Muscle of leg (tissue), 3 donors: ENCODE measurements at regions not wholly inside any gene's neighbourhood (a gene's known extent, or its start where the extent isn't known, plus 50 kb on each side); places are given as distances from the start of the nearest gene placed in this dataset.

Experiments
- DNase-seq: peaks from one replicate; pipeline ENCODE4 v3.0.0; 2013
- H3K27ac ChIP-seq: one replicate; pipeline ENCODE4 v1.5.1; 2013; ENCODE audit warnings: mild to moderate bottlenecking, low read length, control low read depth
- H3K27me3 ChIP-seq: one replicate; pipeline ENCODE4 v1.6.1; 2013; ENCODE audit warnings: low read length; ENCODE audit not compliant: control insufficient read depth, insufficient read depth
- H3K36me3 ChIP-seq: one replicate; pipeline ENCODE4 v1.6.1; 2013; ENCODE audit warnings: low read length; ENCODE audit not compliant: control insufficient read depth, insufficient read depth
- H3K4me1 ChIP-seq: one replicate; pipeline ENCODE4 v1.6.1; 2013; ENCODE audit warnings: low read length; ENCODE audit not compliant: control insufficient read depth, insufficient read depth
- H3K4me3 ChIP-seq: one replicate; pipeline ENCODE4 v1.5.1; 2013; ENCODE audit warnings: low read length, control low read depth
- H3K9me3 ChIP-seq: replicated peaks from 2 replicates; pipeline ENCODE4 v1.6.1; 2013; ENCODE audit warnings: low read depth, low read length; ENCODE audit not compliant: control insufficient read depth
- WGBS: methylation state at CpG from one replicate; pipeline ENCODE4 v1.1.5; 2013; ENCODE audit warnings: missing lambda C conversion rate; ENCODE audit not compliant: insufficient coverage; 5-methylcytosine and 5-hydroxymethylcytosine counted together

- no peaks in the 10 kb centered on the region for H3K9me3 ChIP-seq
- no peak overlapping the region for H3K27ac ChIP-seq
- WGBS, result 63% methylated on average over 1 of the region's 3 CpGs
- no peaks in the 10 kb centered on the region for H3K4me1 ChIP-seq
- DNase-seq, result no peak
- H3K36me3 ChIP-seq, result no peaks in the 10 kb centered on the region
- H3K4me3 ChIP-seq, result no peak overlapping the region
- H3K27me3 ChIP-seq, result no peaks in the 10 kb centered on the region
These were observed 98.4 kb upstream of the CAST start for GRCh38 chr5:96563816-96564215.

- no peaks in the 10 kb centered on the region for H3K36me3 ChIP-seq
- H3K4me3 ChIP-seq, result no peak overlapping the region
- no peaks in the 10 kb centered on the region for H3K4me1 ChIP-seq
- H3K27ac ChIP-seq, result no peak overlapping the region
- no peaks in the 10 kb centered on the region for H3K27me3 ChIP-seq
- no peaks in the 10 kb centered on the region for H3K9me3 ChIP-seq
- peak; percentile 13 for DNase-seq
- WGBS, result 0% methylated on average over 1 of the region's 8 CpGs
These were observed 96.5 kb upstream of the CAST start for GRCh38 chr5:96565582-96566265.

GRCh38 chr5:96566833-96567587 lies 95.2 kb upstream of the CAST start:
- 53% methylated on average over 6 of the region's 8 CpGs for WGBS
- Histone ChIP-seq H3K4me3 (no peak overlapping the region), H3K36me3 (no peaks in the 10 kb centered on the region), H3K27me3 (no peaks in the 10 kb centered on the region), H3K4me1 (no peaks in the 10 kb centered on the region), H3K9me3 (no peaks in the 10 kb centered on the region), H3K27ac (no peak overlapping the region)
- DNase-seq, result no peak

- H3K27me3 ChIP-seq, result no peaks in the 10 kb centered on the region
- H3K27ac ChIP-seq, result no peak overlapping the region
- no peaks in the 10 kb centered on the region for H3K4me1 ChIP-seq
- H3K4me3 ChIP-seq, result no peak overlapping the region
- H3K9me3 ChIP-seq, result no peaks in the 10 kb centered on the region
- DNase-seq, result no peak
- WGBS, result 58% methylated on average over 2 of the region's 4 CpGs
- no peaks in the 10 kb centered on the region for H3K36me3 ChIP-seq
These were observed 92.8 kb upstream of the CAST start for GRCh38 chr5:96569332-96569731.

GRCh38 chr5:96569770-96570169 lies 92.4 kb upstream of the CAST start:
- no peak overlapping the region for H3K27ac ChIP-seq
- H3K27me3 ChIP-seq, result no peaks in the 10 kb centered on the region
- no peaks in the 10 kb centered on the region for H3K36me3 ChIP-seq
- H3K4me1 ChIP-seq, result no peaks in the 10 kb centered on the region
- no peaks in the 10 kb centered on the region for H3K9me3 ChIP-seq
- no peak for DNase-seq
- no peak overlapping the region for H3K4me3 ChIP-seq
- 40% methylated on average over 1 of the region's 4 CpGs for WGBS

GRCh38 chr5:96572864-96573512 lies 89.2 kb upstream of the CAST start:
- Histone ChIP-seq H3K4me3 (no peak overlapping the region), H3K9me3 (no peaks in the 10 kb centered on the region), H3K27me3 (no peaks in the 10 kb centered on the region), H3K36me3 (no peaks in the 10 kb centered on the region), H3K4me1 (no peaks in the 10 kb centered on the region), H3K27ac (no peak overlapping the region)
- WGBS, result 91% methylated on average over 1 of the region's 5 CpGs
- DNase-seq, result no peak

- Histone ChIP-seq H3K36me3 (no peaks in the 10 kb centered on the region), H3K4me1 (no peaks in the 10 kb centered on the region), H3K9me3 (no peaks in the 10 kb centered on the region), H3K27me3 (no peaks in the 10 kb centered on the region), H3K27ac (no peak overlapping the region), H3K4me3 (no peak overlapping the region)
- DNase-seq, result no peak
These were observed 88.7 kb upstream of the CAST start for GRCh38 chr5:96573513-96573894.

- no peak for DNase-seq
- H3K4me1 ChIP-seq, result no peaks in the 10 kb centered on the region
- no peaks in the 10 kb centered on the region for H3K27me3 ChIP-seq
- no CpG with 5 or more reads among the region's 3 CpGs for WGBS
- H3K27ac ChIP-seq, result no peak overlapping the region
- H3K4me3 ChIP-seq, result no peak overlapping the region
- H3K36me3 ChIP-seq, result no peaks in the 10 kb centered on the region
- no peaks in the 10 kb centered on the region for H3K9me3 ChIP-seq
These were observed 85.3 kb upstream of the CAST start for GRCh38 chr5:96576876-96577275.

- no peaks in the 10 kb centered on the region for H3K4me1 ChIP-seq
- no peak overlapping the region for H3K27ac ChIP-seq
- H3K36me3 ChIP-seq, result no peaks in the 10 kb centered on the region
- H3K4me3 ChIP-seq, result no peak overlapping the region
- no peaks in the 10 kb centered on the region for H3K27me3 ChIP-seq
- H3K9me3 ChIP-seq, result no peaks in the 10 kb centered on the region
- DNase-seq, result no peak
These were observed 84.3 kb upstream of the CAST start for GRCh38 chr5:96577909-96578308.

GRCh38 chr5:96579711-96580110 lies 82.5 kb upstream of the CAST start:
- no peak overlapping the region for H3K27ac ChIP-seq
- H3K4me3 ChIP-seq, result no peak overlapping the region
- no peaks in the 10 kb centered on the region for H3K27me3 ChIP-seq
- no peaks in the 10 kb centered on the region for H3K36me3 ChIP-seq
- no peaks in the 10 kb centered on the region for H3K9me3 ChIP-seq
- DNase-seq, result no peak
- WGBS, result 100% methylated on average over 1 of the region's 2 CpGs
- no peaks in the 10 kb centered on the region for H3K4me1 ChIP-seq
